T-helper 2 cell (primary cell): ENCODE measurements at regions not wholly inside any gene's neighbourhood (a gene's known extent, or its start where the extent isn't known, plus 50 kb on each side); places are given as distances from the start of the nearest gene placed in this dataset.
"Not testable (repeated sequence)": the region's sequence is repeated elsewhere in the genome, so short reads cannot be mapped to it uniquely, and the experiment has no call there.

ENCODE experiments used
- DNase-seq, 5 experiments: peaks; one replicate each; pipeline versions ENCODE4 v3.0.0 to v3.0.0-alpha.2; 2012 to 2022

GRCh38 chr7:35910621-35911020, 109.8 kb downstream of the SEPTIN7 start:
- DNase-seq = not testable (repeated sequence)

GRCh38 chr7:35913350-35913749, 112.5 kb downstream of the SEPTIN7 start:
- DNase-seq = not testable (repeated sequence)

- DNase-seq = not testable (repeated sequence)
Measured at GRCh38 chr7:35914214-35914613, 113.4 kb downstream of the SEPTIN7 start.

GRCh38 chr7:35915247-35915955, 114.5 kb downstream of the SEPTIN7 start:
- DNase-seq = not testable (repeated sequence)

GRCh38 chr7:35918217-35918616, 117.4 kb downstream of the SEPTIN7 start:
- DNase-seq = not testable (repeated sequence)

GRCh38 chr7:35919607-35920006, 118.8 kb downstream of the SEPTIN7 start:
- not testable (repeated sequence) for DNase-seq

- DNase-seq = not testable (repeated sequence)
Measured at GRCh38 chr7:35921338-35921737, 120.5 kb downstream of the SEPTIN7 start.

- DNase-seq = not testable (repeated sequence)
Measured at GRCh38 chr7:35924668-35925067, 123.8 kb downstream of the SEPTIN7 start.

GRCh38 chr7:35926966-35927365, 126.1 kb downstream of the SEPTIN7 start:
- DNase-seq = not testable (repeated sequence)

- DNase-seq = not testable (repeated sequence)
Measured at GRCh38 chr7:35931134-35931533, 130.3 kb downstream of the SEPTIN7 start.

GRCh38 chr7:35931551-35931950, 130.7 kb downstream of the SEPTIN7 start:
- DNase-seq = not testable (repeated sequence)

GRCh38 chr7:35940695-35941094, 139.8 kb downstream of the SEPTIN7 start:
- not testable (repeated sequence) for DNase-seq

- not testable (repeated sequence) for DNase-seq
Measured at GRCh38 chr7:35945621-35946020, 144.8 kb downstream of the SEPTIN7 start.

- DNase-seq = not testable (repeated sequence)
Measured at GRCh38 chr7:35955735-35956134, 154.9 kb downstream of the SEPTIN7 start.

GRCh38 chr7:35956988-35957387, 156.1 kb downstream of the SEPTIN7 start:
- DNase-seq = not testable (repeated sequence)

GRCh38 chr7:35961260-35961659, 160.4 kb downstream of the SEPTIN7 start:
- DNase-seq = not testable (repeated sequence)

GRCh38 chr7:35962607-35963006, 161.8 kb downstream of the SEPTIN7 start:
- DNase-seq = not testable (repeated sequence)

GRCh38 chr7:35967366-35968139, 166.7 kb downstream of the SEPTIN7 start:
- no peak for DNase-seq

- no peak for DNase-seq
Measured at GRCh38 chr7:35968140-35968940, 167.5 kb downstream of the SEPTIN7 start.

GRCh38 chr7:35969066-35969465, 168.2 kb downstream of the SEPTIN7 start:
- DNase-seq = no peak

GRCh38 chr7:35970458-35970857, 169.6 kb downstream of the SEPTIN7 start:
- no peak for DNase-seq

- no peak for DNase-seq
Measured at GRCh38 chr7:35971133-35971891, 170.5 kb downstream of the SEPTIN7 start.
